ENCODE measurements at regions not wholly inside any gene's neighbourhood (a gene's known extent, or its start where the extent isn't known, plus 50 kb on each side); places are given as distances from the start of the nearest gene placed in this dataset.

- no peak for FAIRE-seq
- Histone ChIP-seq H3K27ac (ENCODE audit: control insufficient read depth, insufficient read depth, low read length) (no peak overlapping the region), H2AFZ (ENCODE audit: control insufficient read depth, low read length) (no peak overlapping the region), H3K4me1 (ENCODE audit: control insufficient read depth, extremely low read depth, insufficient read depth, low read length) (no peaks in the 10 kb centered on the region), H3K9me1 (ENCODE audit: control insufficient read depth, extremely low read depth, insufficient read depth, low read length) (no peaks in the 10 kb centered on the region), H3K9me3 (ENCODE audit: control insufficient read depth, low read depth, low read length) (no peaks in the 10 kb centered on the region), H3K79me2 (ENCODE audit: control insufficient read depth, insufficient read depth, low read length) (no peaks in the 10 kb centered on the region), H3K36me3 (ENCODE audit: control insufficient read depth in 2 of 2, extremely low read depth in 1 of 2, insufficient read depth in 2 of 2, low read length in 2 of 2) (no peaks in the 10 kb centered on the region), H3K4me2 (ENCODE audit: control insufficient read depth, extremely low read depth, insufficient read depth, low read depth, low read length) (no peak overlapping the region), H3K9ac (ENCODE audit: control insufficient read depth, extremely low read depth, insufficient read depth, low read length) (no peak overlapping the region), H4K20me1 (ENCODE audit: control insufficient read depth, extremely low read depth, insufficient read depth, low read length) (no peaks in the 10 kb centered on the region), H3K27me3 (ENCODE audit: control insufficient read depth, extremely low read depth, insufficient read depth, low read length) (no peaks in the 10 kb centered on the region), H3K4me3 (ENCODE audit: control insufficient read depth in 2 of 3, extremely low read depth in 1 of 3, insufficient read depth in 2 of 3, low read depth in 1 of 3, low read length in 3 of 3) (no peak overlapping the region)
- dilution Hi-C loops (cut with MboI; ENCODE audit: extremely low pct_ligation_motif_present, low sequenced_read_pairs) = no loop called here
- DNase-seq (ENCODE audit: low read depth, low spot score) = no peak
- TF ChIP-seq CTCF (optimal IDR thresholded peaks at IDR 0.05 in 1 of 3, IDR thresholded peaks at IDR 0.05 in 1 of 3, conservative IDR thresholded peaks at IDR 0.05 in 1 of 3; ENCODE audit: extremely low read depth in 1 of 3, insufficient read depth in 2 of 3, low read length in 3 of 3) (no peak), EZH2 (IDR thresholded peaks at IDR 0.05; ENCODE audit: low read length) (no peak)
Observed at GRCh38 chr3:34571714-34572113, 773.3 kb downstream of the PDCD6IP start.

GRCh38 chr3:34575776-34576175 lies 777.3 kb downstream of the PDCD6IP start:
- H4K20me1 ChIP-seq (ENCODE audit: control insufficient read depth, extremely low read depth, insufficient read depth, low read length) = no peaks in the 10 kb centered on the region
- no peaks in the 10 kb centered on the region for H3K9me1 ChIP-seq (ENCODE audit: control insufficient read depth, extremely low read depth, insufficient read depth, low read length)
- no peaks in the 10 kb centered on the region for H3K79me2 ChIP-seq (ENCODE audit: control insufficient read depth, insufficient read depth, low read length)
- H3K4me2 ChIP-seq (ENCODE audit: control insufficient read depth, extremely low read depth, insufficient read depth, low read depth, low read length) = no peak overlapping the region
- no peak overlapping the region for H3K4me3 ChIP-seq (ENCODE audit: control insufficient read depth in 2 of 3, extremely low read depth in 1 of 3, insufficient read depth in 2 of 3, low read depth in 1 of 3, low read length in 3 of 3)
- H3K9ac ChIP-seq (ENCODE audit: control insufficient read depth, extremely low read depth, insufficient read depth, low read length) = no peak overlapping the region
- TF ChIP-seq EZH2 (IDR thresholded peaks at IDR 0.05; ENCODE audit: low read length) (no peak), CTCF (optimal IDR thresholded peaks at IDR 0.05 in 1 of 3, IDR thresholded peaks at IDR 0.05 in 1 of 3, conservative IDR thresholded peaks at IDR 0.05 in 1 of 3; ENCODE audit: extremely low read depth in 1 of 3, insufficient read depth in 2 of 3, low read length in 3 of 3) (no peak)
- no peak for FAIRE-seq
- dilution Hi-C loops (cut with MboI; ENCODE audit: extremely low pct_ligation_motif_present, low sequenced_read_pairs) = no loop called here
- no peaks in the 10 kb centered on the region for H3K36me3 ChIP-seq (ENCODE audit: control insufficient read depth in 2 of 2, extremely low read depth in 1 of 2, insufficient read depth in 2 of 2, low read length in 2 of 2)
- H3K27ac ChIP-seq (ENCODE audit: control insufficient read depth, insufficient read depth, low read length) = no peak overlapping the region
- no peaks in the 10 kb centered on the region for H3K9me3 ChIP-seq (ENCODE audit: control insufficient read depth, low read depth, low read length)
- no peak for DNase-seq (ENCODE audit: low read depth, low spot score)
- H2AFZ ChIP-seq (ENCODE audit: control insufficient read depth, low read length) = no peak overlapping the region
- H3K4me1 ChIP-seq (ENCODE audit: control insufficient read depth, extremely low read depth, insufficient read depth, low read length) = no peaks in the 10 kb centered on the region
- no peaks in the 10 kb centered on the region for H3K27me3 ChIP-seq (ENCODE audit: control insufficient read depth, extremely low read depth, insufficient read depth, low read length)

Measured in keratinocyte (primary cell).